Muscle of leg (tissue), 3 donors: ENCODE measurements at regions not wholly inside any gene's neighbourhood (a gene's known extent, or its start where the extent isn't known, plus 50 kb on each side); places are given as distances from the start of the nearest gene placed in this dataset.
"Not testable (repeated sequence)": the region's sequence is repeated elsewhere in the genome, so short reads cannot be mapped to it uniquely, and the experiment has no call there.

Source experiments
- DNase-seq: peaks from one replicate; pipeline ENCODE4 v3.0.0; 2013
- H3K27ac ChIP-seq: one replicate; pipeline ENCODE4 v1.5.1; 2013; ENCODE audit warnings: mild to moderate bottlenecking, low read length, control low read depth
- H3K27me3 ChIP-seq: one replicate; pipeline ENCODE4 v1.6.1; 2013; ENCODE audit warnings: low read length; ENCODE audit not compliant: control insufficient read depth, insufficient read depth
- H3K36me3 ChIP-seq: one replicate; pipeline ENCODE4 v1.6.1; 2013; ENCODE audit warnings: low read length; ENCODE audit not compliant: control insufficient read depth, insufficient read depth
- H3K4me1 ChIP-seq: one replicate; pipeline ENCODE4 v1.6.1; 2013; ENCODE audit warnings: low read length; ENCODE audit not compliant: control insufficient read depth, insufficient read depth
- H3K4me3 ChIP-seq: one replicate; pipeline ENCODE4 v1.5.1; 2013; ENCODE audit warnings: low read length, control low read depth
- H3K9me3 ChIP-seq: replicated peaks from 2 replicates; pipeline ENCODE4 v1.6.1; 2013; ENCODE audit warnings: low read depth, low read length; ENCODE audit not compliant: control insufficient read depth
- WGBS: methylation state at CpG from one replicate; pipeline ENCODE4 v1.1.5; 2013; ENCODE audit warnings: missing lambda C conversion rate; ENCODE audit not compliant: insufficient coverage; 5-methylcytosine and 5-hydroxymethylcytosine counted together

DNA sequence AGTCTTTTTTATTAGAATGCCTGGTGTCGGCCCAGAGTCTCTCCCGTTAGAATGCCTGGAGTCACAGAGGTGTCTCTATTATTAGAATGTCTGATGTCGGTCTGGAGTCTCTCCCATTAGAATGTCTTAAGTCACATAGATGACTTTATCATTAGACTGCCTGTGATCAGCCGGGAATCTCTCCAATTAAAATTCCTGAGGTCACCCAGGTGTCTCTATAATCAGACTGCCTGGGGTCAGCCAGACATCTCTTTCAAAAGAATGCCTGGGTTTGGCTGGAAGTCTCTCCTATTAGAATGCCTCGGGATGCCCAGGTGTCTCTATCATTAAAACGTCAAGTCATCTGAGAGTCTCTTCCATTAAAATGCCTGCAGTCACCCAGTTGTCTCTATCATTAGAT is 1493.9 kb downstream of the UQCRFS1 start:
- Histone ChIP-seq H3K36me3 (no peaks in the 10 kb centered on the region), H3K4me3 (no peak overlapping the region), H3K27me3 (no peaks in the 10 kb centered on the region), H3K27ac (no peak overlapping the region), H3K4me1 (no peaks in the 10 kb centered on the region), H3K9me3 (peaks cover 42% of the 10 kb centered on the region)
- no peak for DNase-seq
- WGBS = 93% methylated on average over 2 of the region's 6 CpGs

DNA sequence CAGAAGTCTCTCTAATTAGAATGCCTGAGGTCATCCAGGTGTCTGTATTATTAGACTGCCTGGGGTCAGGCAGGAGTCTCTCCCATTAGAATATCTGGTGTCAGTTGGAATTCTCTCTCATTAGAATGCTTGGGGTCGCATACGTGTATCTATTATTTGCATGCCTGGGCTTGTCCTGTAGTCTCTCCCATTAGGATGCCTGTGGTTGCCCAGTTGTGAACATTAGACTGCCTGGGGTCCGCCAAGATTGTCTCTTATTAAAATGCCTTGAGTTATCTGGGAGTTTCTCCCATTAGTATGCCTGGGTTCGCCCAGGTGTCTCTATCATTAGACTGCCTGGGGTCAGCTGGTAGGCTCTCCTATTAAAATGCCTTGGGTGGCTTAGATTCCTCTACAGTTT is 1494.7 kb downstream of the UQCRFS1 start:
- H3K27ac ChIP-seq = no peak overlapping the region
- no peaks in the 10 kb centered on the region for H3K4me1 ChIP-seq
- no peaks in the 10 kb centered on the region for H3K36me3 ChIP-seq
- H3K27me3 ChIP-seq = no peaks in the 10 kb centered on the region
- no peak overlapping the region for H3K4me3 ChIP-seq
- DNase-seq = no peak
- peaks cover 42% of the 10 kb centered on the region for H3K9me3 ChIP-seq
- 33% methylated on average over 1 of the region's 4 CpGs for WGBS

DNA sequence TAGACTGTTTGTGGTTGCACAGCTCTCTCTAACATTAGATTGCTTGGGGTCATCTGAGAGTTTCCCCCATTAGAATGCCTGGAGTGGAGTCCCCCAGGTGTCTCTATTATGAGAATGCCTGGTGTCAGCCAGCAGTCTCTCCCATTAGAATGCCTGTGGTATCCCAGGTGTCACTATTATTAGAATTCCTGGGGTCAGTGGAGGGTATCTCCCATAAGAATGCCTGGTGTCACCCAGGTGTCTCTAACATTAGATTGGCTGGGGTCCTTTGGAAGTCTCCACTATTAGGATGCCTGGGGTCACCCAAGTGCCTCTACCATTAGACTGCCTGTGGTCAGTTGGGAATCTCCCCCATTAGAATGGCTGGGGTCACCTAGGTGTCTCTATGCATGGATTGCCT is 1495.1 kb downstream of the UQCRFS1 start:
- Histone ChIP-seq H3K4me1 (no peaks in the 10 kb centered on the region), H3K9me3 (peaks cover 42% of the 10 kb centered on the region), H3K36me3 (no peaks in the 10 kb centered on the region), H3K27ac (no peak overlapping the region), H3K27me3 (no peaks in the 10 kb centered on the region), H3K4me3 (no peak overlapping the region)
- no peak for DNase-seq

DNA sequence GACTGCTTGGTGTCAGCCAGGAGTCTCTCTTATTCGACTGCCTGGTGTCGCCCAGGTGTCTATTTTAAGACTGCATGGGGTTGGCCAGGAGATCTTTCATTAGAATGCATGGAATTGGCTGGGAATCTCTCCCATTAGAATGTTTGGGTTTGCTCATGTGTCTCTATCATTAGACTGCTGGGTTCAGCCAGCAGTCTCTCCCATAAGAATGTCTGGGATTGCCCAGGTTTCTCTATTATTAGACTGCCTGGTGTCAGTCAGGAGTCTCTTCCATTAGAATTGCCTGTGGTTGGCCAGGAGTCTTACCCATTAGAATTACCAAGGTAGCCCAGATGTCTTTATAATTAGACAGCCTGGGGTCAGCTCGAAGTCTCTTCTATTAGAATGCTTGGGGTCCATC is 1496.0 kb downstream of the UQCRFS1 start:
- WGBS = 20% methylated on average over 2 of the region's 3 CpGs
- no peaks in the 10 kb centered on the region for H3K27me3 ChIP-seq
- no peak overlapping the region for H3K27ac ChIP-seq
- H3K4me1 ChIP-seq = no peaks in the 10 kb centered on the region
- no peak for DNase-seq
- H3K9me3 ChIP-seq = peaks cover 45% of the 10 kb centered on the region
- H3K4me3 ChIP-seq = no peak overlapping the region
- H3K36me3 ChIP-seq = no peaks in the 10 kb centered on the region

DNA sequence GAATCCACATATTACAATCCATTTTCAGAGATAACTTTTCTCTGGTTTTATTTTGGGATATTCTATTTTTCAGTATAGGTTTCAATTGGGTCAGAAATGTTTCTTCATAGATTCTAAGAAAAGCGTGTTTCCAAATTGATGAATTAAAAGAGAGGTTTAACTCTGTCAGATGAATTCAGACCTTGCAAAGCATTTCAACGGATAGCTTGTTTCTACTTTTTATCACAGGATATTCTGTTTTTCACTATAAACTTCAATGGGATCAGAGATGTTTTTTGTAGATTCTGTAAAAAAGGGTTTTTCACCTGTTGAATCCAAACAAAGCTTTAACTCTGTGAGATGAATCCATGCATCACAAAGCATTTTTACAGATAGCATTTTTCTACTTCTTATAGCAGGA is 1498.1 kb downstream of the UQCRFS1 start:
- no CpG with 5 or more reads among the region's 2 CpGs for WGBS
- H3K27ac ChIP-seq = no peak overlapping the region
- H3K9me3 ChIP-seq = peaks cover 44% of the 10 kb centered on the region
- no peaks in the 10 kb centered on the region for H3K4me1 ChIP-seq
- no peak for DNase-seq
- no peaks in the 10 kb centered on the region for H3K36me3 ChIP-seq
- H3K4me3 ChIP-seq = no peak overlapping the region
- H3K27me3 ChIP-seq = no peaks in the 10 kb centered on the region

DNA sequence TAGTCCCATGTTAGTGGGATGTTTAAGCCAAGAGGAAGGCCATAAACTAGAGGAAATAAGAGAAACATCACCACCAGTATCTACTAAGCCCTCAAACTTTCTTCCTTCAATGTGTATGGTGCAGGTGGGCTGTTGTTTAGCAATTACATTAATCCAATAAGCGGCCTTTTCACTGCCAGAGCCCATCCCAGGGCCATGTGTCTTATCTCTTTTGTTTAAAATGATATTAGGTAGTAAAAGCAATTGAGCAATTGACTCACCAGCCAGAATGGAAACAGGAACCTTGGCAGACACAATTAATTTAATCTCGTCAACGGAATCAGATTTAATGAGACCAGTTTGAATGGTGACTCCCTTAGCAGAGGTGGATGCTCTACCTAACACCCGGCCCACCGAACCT is 1503.5 kb downstream of the UQCRFS1 start:
- Histone ChIP-seq H3K36me3 (no peaks in the 10 kb centered on the region), H3K9me3 (peaks cover 14% of the 10 kb centered on the region), H3K4me3 (no peak overlapping the region), H3K4me1 (no peaks in the 10 kb centered on the region), H3K27ac (no peak overlapping the region), H3K27me3 (no peaks in the 10 kb centered on the region)
- WGBS = 100% methylated on average over 2 of the region's 5 CpGs
- DNase-seq = no peak

DNA sequence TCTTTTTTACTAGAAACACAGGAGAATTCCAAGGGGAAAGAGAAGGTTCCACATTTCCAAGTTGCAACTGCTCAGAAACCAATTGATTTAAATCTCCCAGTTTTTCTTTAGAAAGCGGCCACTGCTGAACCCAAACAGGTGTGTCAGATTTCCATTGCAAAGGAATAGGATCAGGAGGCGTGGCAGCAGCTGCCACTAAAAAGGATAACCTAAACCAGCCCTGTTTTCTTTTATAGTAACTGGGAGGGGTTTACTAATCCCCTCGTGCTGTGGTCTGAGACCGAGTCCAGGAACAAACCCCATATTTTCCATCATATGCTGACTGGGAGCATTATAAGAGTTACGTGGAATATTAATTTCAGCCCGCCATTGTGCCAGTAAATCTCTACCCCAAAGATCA is 1504.0 kb downstream of the UQCRFS1 start:
- not testable (repeated sequence) for H3K36me3 ChIP-seq, H3K27me3 ChIP-seq, H3K27ac ChIP-seq, DNase-seq, H3K4me1 ChIP-seq, H3K4me3 ChIP-seq
- no CpG with 5 or more reads among the region's 6 CpGs for WGBS
- H3K9me3 ChIP-seq = peaks cover 14% of the 10 kb centered on the region

DNA sequence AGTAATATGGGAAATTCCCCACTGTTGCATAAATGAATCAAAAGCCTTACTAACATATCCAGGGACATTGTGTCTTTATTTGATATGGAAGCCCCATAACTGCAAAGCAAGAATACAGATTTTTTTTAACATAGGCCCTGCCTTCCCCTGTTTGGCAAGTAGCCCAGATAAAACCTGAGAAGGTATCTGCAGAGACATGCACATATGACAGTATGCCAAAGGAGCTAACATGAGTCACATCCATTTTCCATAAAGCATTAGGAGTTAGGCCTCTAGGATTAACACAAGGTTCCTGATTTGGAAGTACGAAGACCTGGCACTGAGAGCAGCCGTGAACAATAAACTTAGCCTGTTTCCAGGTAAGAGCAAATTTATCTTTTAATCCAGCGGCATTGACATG is 1505.9 kb downstream of the UQCRFS1 start:
- DNase-seq, H3K27ac ChIP-seq, H3K36me3 ChIP-seq, H3K27me3 ChIP-seq, H3K4me1 ChIP-seq, H3K4me3 ChIP-seq: not testable (repeated sequence)
- H3K9me3 ChIP-seq = peaks cover 16% of the 10 kb centered on the region
- 90% methylated on average over 3 of the region's 3 CpGs for WGBS

DNA sequence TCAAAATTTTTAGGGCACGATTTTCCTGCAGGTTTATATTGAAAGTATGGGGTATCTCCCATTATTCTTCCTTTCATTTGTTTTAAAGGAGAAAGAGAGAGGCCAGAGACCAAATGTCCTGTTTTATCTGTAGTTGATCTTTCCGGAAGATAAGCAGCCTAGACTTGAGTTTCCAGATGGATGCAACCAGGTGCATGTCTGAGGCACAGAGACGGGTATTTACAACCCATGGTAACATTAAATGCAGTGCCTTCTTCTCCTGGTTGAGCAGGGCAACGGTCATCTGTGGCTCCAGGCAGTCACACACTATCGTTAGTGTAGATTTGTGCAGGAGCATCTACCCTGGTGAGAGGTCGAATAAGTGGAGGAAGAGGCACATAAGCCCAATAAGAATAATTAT is 1507.1 kb downstream of the UQCRFS1 start:
- Histone ChIP-seq H3K27me3 (no peaks in the 10 kb centered on the region), H3K27ac (no peak overlapping the region), H3K9me3 (peaks cover 12% of the 10 kb centered on the region), H3K36me3 (no peaks in the 10 kb centered on the region), H3K4me3 (no peak overlapping the region), H3K4me1 (no peaks in the 10 kb centered on the region)
- 72% methylated on average over 3 of the region's 6 CpGs for WGBS
- no peak for DNase-seq

DNA sequence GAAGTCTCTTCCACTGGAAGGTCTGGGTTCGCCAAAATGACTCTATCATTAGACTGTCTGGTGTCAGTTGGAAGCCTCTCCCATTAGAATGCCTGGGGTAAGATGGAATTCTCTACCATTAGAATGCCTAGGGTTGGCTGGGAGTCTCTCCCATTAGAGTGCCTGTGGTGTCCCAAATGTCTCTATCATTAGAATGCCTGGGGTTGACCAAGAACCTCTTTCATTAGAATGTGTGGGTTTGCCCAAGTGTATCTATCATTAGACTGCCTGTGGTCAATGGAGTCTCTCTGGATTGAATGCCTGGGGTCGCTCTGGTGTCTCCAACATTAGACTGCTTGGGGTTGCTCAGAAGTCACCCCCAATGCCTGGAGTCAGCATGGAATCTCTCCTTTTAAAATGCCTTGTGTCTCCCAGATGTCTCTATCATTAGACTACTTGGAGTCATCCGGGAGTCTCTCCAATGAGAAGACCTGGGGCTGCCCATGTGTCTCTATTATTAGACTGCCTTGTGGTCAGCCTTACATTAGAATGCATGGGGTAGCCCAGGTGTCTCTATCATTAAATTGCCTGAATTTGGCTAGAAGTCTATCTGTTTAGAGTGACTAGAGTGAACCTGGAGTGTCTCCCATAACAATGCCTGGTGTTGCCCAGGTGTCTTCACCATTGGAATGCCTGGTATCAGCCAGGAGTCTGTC is 1518.4 kb downstream of the UQCRFS1 start:
- Histone ChIP-seq H3K4me3 (no peak overlapping the region), H3K27me3 (no peaks in the 10 kb centered on the region), H3K27ac (no peak overlapping the region), H3K9me3 (peaks cover 40% of the 10 kb centered on the region), H3K36me3 (no peaks in the 10 kb centered on the region), H3K4me1 (no peaks in the 10 kb centered on the region)
- WGBS = 60% methylated on average over 1 of the region's 3 CpGs
- no peak for DNase-seq

DNA sequence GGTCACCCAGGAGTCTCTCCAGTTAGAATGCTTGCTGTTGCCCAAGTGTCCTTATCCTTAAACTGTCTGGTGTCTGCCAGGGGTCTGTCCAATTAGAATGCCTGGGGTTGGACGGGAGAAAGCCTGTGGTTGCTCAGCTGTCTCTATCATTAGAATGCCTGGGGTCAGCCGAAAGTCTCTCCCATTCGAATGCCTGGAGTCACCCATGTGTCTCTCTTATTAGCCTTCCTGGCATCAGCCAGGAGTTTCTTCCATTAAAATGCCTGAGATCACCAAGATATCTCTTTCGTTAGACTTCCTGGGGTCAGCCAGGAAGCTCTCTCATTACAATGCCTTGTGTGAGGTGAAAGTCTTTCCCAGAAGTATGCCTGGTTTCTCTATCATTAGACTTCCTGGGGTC is 1521.0 kb downstream of the UQCRFS1 start:
- no peaks in the 10 kb centered on the region for H3K27me3 ChIP-seq
- DNase-seq = no peak
- no peak overlapping the region for H3K4me3 ChIP-seq
- H3K4me1 ChIP-seq = no peaks in the 10 kb centered on the region
- H3K36me3 ChIP-seq = no peaks in the 10 kb centered on the region
- H3K27ac ChIP-seq = no peak overlapping the region
- peaks cover 43% of the 10 kb centered on the region for H3K9me3 ChIP-seq
- WGBS = 63% methylated on average over 2 of the region's 4 CpGs
